ENCODE measurements at regions not wholly inside any gene's neighbourhood (a gene's known extent, or its start where the extent isn't known, plus 50 kb on each side); places are given as distances from the start of the nearest gene placed in this dataset.

GRCh38 chr5:167985373-167985772 lies 306.1 kb upstream of the WWC1 start:
- TF ChIP-seq, protein P1, sequence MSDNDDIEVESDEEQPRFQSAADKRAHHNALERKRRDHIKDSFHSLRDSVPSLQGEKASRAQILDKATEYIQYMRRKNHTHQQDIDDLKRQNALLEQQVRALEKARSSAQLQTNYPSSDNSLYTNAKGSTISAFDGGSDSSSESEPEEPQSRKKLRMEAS (IDR thresholded peaks at IDR 0.05; ENCODE audit: low read depth, low read length) = no peak
- TF ChIP-seq POLR2A (IDR thresholded peaks at IDR 0.05; ENCODE audit: extremely low read depth, insufficient read length) = no peak
- TF ChIP-seq MYC (IDR thresholded peaks at IDR 0.05; ENCODE audit: low read depth, low read length) = no peak
- H3K4me3 ChIP-seq (ENCODE audit: low read depth, low read length) = no peak overlapping the region
- no peak for DNase-seq (ENCODE audit: low read depth)

GRCh38 chr5:167987490-167988280 lies 303.8 kb upstream of the WWC1 start:
- TF ChIP-seq MYC (IDR thresholded peaks at IDR 0.05; ENCODE audit: low read depth, low read length) = no peak
- TF ChIP-seq, protein P1 (IDR thresholded peaks at IDR 0.05; ENCODE audit: low read depth, low read length) = no peak
- no peak for TF ChIP-seq POLR2A (IDR thresholded peaks at IDR 0.05; ENCODE audit: extremely low read depth, insufficient read length)
- no peak for TF ChIP-seq CTCF (IDR thresholded peaks at IDR 0.05; ENCODE audit: low read depth, low read length)
- no peak for DNase-seq (ENCODE audit: low read depth)
- H3K4me3 ChIP-seq (ENCODE audit: low read depth, low read length) = no peak overlapping the region

DNA sequence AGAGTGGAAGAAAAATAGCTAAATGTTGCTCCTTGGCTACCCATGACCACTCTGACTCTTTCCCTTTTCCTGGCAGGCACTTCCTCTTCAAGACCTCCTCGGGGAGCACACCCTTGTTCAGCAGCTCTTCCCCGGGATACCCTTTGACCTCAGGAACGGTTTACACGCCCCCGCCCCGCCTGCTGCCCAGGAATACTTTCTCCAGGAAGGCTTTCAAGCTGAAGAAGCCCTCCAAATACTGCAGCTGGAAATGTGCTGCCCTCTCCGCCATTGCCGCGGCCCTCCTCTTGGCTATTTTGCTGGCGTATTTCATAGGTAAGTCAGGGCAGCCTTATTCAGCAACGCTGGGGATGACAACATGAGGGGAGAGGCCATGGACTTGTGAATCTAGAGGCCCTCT lies 298.6 kb upstream of the WWC1 start:
- TF ChIP-seq CTCF (IDR thresholded peaks at IDR 0.05; ENCODE audit: low read depth, low read length) = no peak
- TF ChIP-seq, protein P1 (IDR thresholded peaks at IDR 0.05; ENCODE audit: low read depth, low read length) = no peak
- no peak for DNase-seq (ENCODE audit: low read depth)
- H3K4me3 ChIP-seq (ENCODE audit: low read depth, low read length) = no peak overlapping the region

GRCh38 chr5:167993771-167994170 lies 297.7 kb upstream of the WWC1 start:
- DNase-seq (ENCODE audit: low read depth) = no peak
- no peak overlapping the region for H3K4me3 ChIP-seq (ENCODE audit: low read depth, low read length)
- TF ChIP-seq MYC (IDR thresholded peaks at IDR 0.05; ENCODE audit: low read depth, low read length) = no peak
- no peak for TF ChIP-seq POLR2A (IDR thresholded peaks at IDR 0.05; ENCODE audit: extremely low read depth, insufficient read length)
- TF ChIP-seq CTCF (IDR thresholded peaks at IDR 0.05; ENCODE audit: low read depth, low read length) = no peak
- TF ChIP-seq, protein P1 (IDR thresholded peaks at IDR 0.05; ENCODE audit: low read depth, low read length) = no peak

DNA sequence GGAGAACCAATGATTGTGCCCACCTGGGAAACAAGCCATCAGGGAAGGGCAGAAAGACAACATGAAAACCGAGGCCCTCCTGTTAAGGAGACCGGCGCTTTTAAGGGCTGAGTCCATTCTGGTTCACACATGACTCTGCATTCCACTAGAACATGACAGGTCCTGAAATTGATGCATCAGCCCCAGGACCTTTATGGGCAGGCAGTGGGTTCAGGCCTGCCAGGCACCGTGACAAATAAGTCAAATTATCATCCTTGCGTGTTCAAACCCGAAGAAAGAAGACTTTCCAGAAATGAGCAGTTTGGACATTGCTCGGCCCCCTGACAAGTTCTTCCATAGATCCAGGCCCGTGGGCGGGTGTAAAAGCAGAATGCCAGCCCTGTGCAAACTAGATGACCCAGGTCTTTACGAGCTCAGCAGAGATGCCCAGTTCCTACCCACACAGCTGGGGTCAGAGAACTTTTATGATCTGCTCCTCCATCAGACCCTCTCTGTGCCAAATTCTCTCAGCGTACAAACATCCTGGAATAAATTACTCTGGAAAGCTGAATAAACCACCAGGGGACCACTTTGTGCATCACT lies 295.5 kb upstream of the WWC1 start:
- H3K4me3 ChIP-seq (ENCODE audit: low read depth, low read length) = no peak overlapping the region
- TF ChIP-seq CTCF (IDR thresholded peaks at IDR 0.05; ENCODE audit: low read depth, low read length) (no peak), POLR2A (IDR thresholded peaks at IDR 0.05; ENCODE audit: extremely low read depth, insufficient read length) (no peak), MYC (IDR thresholded peaks at IDR 0.05; ENCODE audit: low read depth, low read length) (no peak)
- TF ChIP-seq, protein P1 (IDR thresholded peaks at IDR 0.05; ENCODE audit: low read depth, low read length) = no peak
- DNase-seq (ENCODE audit: low read depth) = no peak

GRCh38 chr5:167998148-167998767 lies 293.2 kb upstream of the WWC1 start:
- no peak overlapping the region for H3K4me3 ChIP-seq (ENCODE audit: low read depth, low read length)
- no peak for DNase-seq (ENCODE audit: low read depth)

More at GRCh38 chr5:167998148-167998767, 293.2 kb upstream of the WWC1 start:
- TF ChIP-seq CTCF (IDR thresholded peaks at IDR 0.05; ENCODE audit: low read depth, low read length) (no peak), MYC (IDR thresholded peaks at IDR 0.05; ENCODE audit: low read depth, low read length) (no peak), POLR2A (IDR thresholded peaks at IDR 0.05; ENCODE audit: extremely low read depth, insufficient read length) (no peak)
- TF ChIP-seq, protein P1 (IDR thresholded peaks at IDR 0.05; ENCODE audit: low read depth, low read length) = no peak

Data from NB4 (cell line).